HG03439 (cell line): ENCODE measurements at regions not wholly inside any gene's neighbourhood (a gene's known extent, or its start where the extent isn't known, plus 50 kb on each side); places are given as distances from the start of the nearest gene placed in this dataset.
"Not testable (repeated sequence)": the region's sequence is repeated elsewhere in the genome, so short reads cannot be mapped to it uniquely, and the experiment has no call there.

Experiments
- ATAC-seq: cut with Tn5 transposase; IDR thresholded peaks from one replicate; pipeline ENCODE4 v1.9.1; 2021; ENCODE audit warnings: mild to moderate bottlenecking, moderate library complexity; ENCODE audit not compliant: unreplicated experiment

DNA sequence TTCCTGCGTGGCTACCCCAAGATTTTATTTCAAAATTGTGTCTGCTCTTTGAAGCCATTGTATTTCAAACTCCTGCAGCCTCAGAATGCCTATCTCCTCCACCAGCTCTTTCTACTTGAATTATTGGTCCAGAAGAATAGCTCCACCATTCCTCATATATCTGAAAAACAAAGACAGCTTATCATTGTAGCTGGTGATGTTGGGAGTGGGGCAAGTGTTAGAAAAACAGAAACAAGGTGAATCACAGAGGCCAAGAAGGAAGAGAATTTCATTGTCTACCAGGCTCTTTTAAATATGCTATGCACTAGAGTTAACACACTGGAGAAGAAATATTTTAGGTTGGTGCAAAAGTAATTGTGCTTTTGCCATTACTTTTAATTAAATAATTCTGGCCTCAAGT is 307.9 kb upstream of the ROPN1 start:
- no peak for ATAC-seq

DNA sequence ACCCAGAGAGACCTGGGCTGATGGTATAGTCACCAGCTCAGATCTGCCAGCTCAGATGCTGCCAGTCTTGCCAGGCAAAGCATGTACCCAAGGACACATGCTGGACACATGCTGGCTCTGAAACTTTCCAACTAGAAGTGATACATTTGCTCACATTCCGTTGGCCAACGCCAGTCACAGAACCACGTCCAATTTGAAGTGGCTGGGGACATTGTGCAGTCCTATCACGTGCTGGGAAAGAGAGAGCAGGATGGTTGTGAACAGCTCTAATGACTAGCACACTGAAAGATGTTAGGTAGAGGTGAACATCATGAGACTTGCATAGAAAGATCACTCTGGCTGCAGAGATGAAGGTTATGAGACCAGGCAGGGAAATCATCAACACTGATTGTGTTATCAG is 308.5 kb upstream of the ROPN1 start:
- ATAC-seq: no peak

DNA sequence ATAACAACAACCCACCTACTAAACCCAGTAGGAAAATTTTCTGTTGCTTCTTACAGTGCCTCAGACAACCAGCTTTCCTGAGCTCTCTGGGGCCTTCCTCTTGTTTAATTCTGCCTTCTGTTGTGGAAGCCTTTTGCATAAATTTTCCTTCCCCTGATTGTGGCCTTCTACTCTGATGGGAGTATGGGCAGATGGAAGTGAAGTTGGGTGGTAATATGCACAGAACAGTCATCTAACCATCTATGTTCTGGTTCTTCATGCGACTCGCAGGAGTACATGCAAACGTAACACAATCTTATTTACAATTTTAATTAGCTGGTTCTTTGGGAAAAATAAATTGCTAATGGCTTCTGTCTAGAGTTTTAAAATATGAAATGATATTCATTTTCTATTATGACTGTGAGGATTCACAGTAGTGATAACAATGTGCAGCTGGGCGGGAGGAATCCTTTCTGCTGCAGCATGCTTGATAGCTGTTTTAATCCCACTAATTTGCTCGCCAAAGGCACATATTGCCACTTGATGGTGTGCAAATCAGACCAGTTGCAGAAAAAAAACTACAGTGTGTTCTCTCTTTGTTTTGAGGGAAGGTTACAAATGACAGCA is 311.5 kb upstream of the ROPN1 start:
- no peak for ATAC-seq

DNA sequence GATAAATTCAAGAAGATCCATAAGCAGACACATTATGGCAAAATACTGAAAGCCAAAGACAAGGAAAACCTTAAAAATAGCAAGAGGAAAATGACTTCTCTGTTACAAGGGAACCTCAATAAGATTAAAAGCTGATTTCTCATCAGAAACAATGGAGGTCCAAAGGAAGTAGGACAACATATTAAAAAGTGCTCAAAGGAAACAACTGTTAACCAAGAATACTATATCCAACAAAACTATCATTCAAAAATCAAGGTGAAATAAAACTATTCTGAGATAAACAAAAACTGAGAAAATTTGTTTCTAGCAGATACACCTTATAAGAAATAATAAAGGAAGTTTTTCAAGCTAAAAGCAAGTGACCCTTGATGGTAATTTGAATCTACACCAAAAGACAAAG is 314.7 kb upstream of the ROPN1 start:
- no peak for ATAC-seq

DNA sequence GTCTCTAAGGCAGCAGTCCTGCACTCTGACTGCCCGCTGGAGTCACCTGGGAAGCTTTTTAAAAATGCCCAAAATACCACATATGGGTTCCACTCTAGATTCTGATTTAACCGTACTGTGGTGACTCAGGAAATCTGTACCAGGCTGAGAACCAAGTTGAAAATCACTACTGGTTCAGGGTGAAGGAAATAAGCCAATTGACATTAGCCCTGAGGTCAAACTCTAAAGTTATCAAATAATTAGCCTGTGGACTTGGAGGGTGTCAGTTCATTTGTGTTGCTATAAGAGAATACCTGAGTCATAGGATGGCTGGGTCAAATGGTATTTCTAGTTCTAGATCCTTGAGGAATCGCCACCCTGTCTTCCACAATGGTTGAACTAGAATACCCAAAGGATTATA is 321.7 kb upstream of the ROPN1 start:
- no peak for ATAC-seq

DNA sequence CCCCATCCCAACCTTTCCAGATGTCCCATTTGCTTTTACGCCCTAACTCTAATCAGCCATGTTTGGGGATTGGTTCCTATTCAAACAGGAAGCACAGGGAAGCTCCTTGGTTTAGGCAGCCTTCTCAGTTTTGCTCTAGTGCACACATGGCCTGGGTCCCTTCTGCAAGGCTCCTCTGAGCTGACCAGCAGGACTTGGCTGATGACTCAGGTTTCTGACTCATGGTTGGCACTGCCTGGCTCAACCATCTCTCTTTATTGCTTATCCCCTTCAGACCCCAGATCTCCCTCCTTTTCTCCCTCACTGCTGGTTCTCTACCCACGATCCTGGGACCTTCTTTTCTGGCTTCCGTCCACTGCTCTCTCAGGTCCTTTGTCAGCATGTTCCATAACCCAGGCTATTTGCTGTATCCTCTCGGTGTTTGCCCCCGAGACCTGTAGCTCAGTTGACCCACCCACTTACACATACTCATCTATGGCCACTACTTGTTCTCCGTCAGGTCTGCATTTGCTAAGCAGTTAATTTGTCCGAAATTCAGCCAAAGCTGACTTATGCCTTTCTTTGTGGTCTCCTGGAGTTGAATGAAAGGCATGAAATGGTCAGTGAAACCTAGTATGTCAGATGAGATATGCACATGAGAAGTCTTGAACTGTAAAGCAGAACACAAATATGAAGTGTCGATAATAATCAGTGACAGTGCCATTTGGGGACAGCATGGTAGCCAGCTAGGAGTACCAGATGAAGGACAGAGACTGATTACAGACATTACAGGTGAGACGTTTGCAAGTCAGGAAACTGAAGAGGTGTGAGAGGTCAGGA is 323.5 kb upstream of the ROPN1 start:
- ATAC-seq: no peak

DNA sequence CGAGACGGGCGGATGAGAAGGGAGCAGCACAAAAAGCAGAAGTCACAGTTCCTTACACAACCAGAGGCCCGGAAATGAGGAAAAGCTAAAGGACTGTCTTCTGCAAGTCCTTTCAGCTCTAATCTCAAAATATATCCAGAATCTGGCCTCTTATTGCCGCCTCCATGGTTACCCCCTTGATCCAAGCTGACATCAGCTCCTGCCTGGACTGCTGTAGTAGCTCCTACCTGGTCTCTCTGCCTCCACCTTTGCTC is 324.0 kb upstream of the ROPN1 start:
- no peak for ATAC-seq

DNA sequence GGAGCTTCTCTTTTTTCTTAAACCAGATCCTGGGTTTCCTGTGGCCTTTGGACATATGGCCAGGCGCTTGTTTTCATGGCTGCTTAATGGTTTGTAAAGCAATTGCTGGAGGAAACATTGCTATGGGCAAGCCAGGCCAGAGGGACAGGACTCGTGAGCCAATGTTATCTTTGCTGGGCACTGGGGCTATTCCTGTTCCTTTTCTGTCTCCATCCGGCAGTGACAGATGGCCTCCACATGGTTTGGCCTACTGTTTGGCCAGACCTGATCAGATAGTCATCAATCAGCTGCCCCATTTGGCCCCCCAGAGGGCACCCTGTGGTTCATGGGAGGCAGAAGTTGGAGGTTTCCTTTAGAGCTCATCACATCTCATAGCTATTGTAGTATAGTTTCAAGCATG is 326.1 kb upstream of the ROPN1 start:
- no peak for ATAC-seq

DNA sequence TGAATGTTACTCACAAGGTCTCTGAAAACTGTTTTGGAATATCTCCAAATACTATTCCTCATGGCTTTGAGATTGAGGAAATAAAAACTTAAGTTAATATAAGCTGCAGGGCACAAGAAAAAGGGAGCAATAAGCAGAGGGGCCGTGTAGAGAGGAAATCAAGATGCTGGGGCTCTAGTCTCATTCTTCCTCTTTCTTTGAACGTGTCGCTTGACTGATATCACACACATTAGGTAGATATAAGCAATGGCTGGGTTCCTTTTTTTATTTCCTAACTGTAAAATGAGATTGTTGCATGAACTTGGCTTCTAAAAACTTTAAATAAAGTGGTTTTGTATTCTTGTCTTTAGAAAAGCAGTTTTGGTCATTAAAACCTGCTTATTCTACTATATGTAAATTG is 326.7 kb upstream of the ROPN1 start:
- no peak for ATAC-seq

DNA sequence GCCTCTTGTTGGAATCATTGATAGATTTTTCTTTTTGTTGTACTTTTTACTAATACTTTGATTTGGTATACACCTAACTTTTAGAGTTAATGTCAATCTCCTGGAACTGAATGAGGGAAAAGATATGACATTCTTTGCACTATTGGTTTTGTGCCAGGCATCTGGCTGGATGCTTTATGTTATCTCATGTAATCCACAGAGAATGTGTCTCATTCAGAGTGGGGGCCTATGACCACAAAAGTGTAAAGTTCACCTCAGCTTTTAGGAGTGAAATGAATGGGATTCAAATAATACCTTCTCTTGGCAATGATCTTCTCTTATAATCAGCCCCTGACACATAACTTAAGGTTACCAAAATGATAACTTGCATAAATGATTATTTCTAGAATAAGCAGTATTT is 329.1 kb upstream of the ROPN1 start:
- ATAC-seq: no peak

DNA sequence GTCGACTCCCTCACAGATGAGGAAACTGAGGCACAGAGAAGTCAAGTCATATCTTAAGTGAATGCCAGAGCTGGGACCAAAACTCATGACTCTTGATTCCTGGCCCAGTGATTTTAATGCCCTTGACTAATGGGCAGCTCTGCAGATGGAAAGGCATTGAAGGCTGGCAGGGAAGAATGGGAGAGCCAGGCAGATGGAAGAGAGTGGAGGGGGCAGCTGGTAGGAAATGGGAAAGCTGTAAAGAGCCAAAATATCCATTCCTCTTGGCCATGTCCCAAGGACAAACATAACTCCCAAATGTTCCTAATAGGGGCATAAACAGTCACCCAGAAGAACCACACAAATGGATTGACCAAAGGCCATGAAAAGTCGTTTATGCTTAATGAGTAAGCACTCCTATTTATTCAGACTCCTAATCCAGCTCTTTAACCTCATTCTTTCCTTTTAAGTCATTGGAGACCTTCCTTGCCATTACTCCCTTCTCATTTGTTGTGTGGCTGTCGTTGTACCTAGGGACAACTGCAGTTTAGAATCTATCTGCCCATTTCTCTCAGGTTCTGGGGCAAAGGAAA is 330.5 kb upstream of the ROPN1 start:
- no peak for ATAC-seq

DNA sequence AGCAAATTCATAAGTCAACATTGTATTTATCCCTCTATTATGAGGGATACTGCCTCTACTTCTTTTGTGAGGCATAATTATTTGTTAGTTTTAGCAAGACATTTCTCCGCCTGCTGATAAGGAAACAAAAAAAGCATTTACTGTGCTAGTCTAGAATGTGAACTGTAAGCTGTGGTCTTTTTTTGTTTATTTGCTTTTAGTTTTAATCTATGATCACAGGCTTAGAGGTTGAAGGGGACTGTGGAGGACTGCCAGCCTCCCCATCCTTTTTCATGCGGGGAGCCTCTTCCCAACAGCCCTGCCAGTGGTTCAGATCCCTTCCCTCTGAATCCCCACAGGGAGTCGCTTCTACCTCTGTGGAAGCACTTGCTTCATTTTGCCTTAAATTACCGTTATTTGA is 331.0 kb upstream of the ROPN1 start:
- ATAC-seq: no peak

DNA sequence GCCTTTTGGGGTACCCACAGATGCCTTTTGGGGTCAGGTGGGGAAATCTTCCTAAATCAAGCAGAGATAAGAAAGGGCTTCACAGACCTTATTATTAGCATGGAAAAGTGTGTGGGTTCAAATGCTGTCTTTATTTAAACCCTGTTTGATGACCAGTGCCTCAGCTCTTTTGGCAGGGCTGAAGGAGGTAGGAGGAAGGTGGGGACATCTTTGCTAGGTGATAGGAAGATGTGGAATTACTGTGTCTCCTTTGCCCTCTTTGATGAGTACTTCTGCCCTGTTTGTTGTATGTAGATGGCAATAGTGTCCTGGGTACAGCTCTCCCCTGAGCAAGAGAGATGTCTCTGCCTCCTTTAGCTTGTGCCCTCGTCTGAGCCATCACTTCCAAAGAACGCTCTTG is 333.3 kb upstream of the ROPN1 start:
- no peak for ATAC-seq

DNA sequence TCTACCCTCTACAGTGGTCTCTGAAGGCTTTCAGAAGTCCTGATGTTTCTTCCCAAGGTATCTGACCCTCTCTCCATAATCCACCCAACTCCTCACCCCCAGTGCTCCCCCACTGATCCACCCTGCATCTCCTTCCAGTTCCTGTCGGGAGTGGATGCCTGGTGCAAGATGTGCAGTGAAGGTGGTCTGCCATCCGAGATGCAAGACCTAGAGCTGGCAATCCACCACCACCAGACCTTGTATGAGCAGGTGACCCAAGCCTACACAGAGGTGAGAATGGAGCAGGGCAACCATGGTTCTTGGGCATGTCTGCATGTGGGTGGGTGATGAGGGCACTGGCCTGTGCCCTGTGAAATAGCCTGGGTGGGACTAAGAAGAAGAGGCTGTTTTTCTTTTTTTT is 337.8 kb upstream of the ROPN1 start:
- ATAC-seq: no peak

DNA sequence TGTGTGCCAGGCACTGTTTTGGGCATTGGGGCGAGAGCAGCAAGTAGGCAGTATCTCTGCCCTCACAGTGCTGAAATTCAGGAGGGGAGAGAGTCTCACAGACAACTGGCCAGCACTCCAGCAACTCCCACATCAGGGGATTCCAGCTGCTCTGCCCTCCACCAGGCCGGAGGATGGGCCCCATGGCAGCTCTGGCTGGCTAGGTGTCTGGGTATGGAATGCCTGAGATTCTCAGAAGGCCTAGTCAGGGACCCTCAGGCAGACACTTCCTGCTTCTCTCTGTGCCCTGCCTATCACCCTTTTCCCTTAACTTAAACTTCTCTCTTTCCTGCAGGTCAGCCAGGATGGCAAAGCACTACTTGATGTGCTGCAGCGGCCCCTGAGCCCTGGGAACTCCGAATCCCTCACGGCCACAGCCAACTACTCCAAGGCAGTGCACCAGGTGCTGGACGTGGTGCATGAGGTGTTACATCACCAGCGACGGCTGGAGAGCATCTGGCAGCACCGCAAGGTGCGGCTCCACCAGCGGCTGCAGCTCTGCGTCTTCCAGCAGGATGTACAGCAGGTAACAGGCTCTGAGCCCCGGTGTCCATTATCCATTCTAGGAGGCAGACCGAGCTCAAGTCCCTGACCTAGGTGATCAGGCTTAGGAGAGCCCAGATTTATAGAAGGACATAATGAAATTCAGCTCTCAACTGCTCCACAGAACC is 342.2 kb upstream of the ROPN1 start:
- no peak for ATAC-seq

DNA sequence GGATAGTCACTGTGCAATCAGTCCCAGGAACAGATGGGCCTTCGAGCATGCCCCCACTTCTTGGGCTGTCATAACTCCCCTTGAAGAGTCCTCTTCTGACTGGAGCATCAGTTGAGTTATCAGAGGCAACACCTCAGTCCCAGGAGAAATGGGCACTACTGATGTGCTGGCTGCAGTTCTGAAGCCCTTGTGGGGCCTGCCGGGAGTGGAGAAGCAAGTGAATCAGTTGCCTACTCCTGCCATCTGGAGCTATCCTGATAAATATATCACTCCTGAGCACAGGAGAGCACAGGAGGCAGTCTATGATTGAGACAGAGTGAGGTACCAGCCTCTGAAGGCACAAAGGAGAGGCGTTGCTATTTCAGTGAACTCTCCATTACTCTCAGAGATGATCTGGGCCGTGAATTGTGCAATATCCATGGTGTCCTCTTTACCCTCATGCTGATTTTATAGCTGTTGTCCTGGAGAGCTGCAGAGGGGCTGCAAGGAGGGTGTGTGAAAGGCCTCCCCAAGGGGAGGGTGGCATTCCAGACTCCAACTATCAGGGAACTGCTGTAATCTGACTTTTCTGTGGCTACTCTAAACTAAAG is 344.2 kb upstream of the ROPN1 start:
- ATAC-seq: no peak

DNA sequence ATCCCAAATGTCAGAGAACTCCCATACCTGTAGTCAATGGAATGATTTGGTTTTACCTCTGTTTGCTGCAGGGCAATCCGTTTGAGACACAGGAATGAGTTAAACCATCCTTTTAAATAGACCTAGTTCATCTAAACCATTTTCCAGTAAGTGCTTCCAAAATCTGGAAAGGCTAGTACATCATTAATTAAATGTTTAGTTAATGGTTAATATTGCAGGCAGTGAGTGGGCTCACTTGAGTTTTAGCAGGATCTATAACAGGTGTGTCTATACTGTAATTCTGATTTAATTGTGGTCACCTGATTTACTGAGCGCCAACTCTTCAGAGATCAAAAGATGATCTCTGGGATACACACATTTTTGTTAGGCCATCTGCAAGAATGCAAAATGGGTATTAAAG is 353.9 kb upstream of the ROPN1 start:
- no peak for ATAC-seq

DNA sequence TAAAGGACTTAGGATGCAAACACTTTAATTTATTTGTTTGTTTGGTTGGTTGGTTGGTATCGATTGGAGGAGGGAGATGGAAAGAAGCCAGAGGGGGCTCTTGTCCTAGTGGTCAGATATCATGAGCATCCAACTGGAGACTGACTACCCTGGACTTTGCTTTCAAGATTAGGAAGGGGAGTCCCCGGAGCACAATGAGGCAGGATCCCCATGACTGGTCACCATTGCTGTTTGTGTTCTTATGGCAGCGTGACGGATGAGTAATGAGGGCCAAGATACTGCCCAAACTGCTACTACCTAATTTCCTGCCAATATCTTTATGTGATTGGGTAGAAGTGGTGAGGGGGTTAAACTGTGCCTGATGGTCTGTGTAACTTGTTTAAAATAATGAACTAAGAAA is 354.6 kb upstream of the ROPN1 start:
- ATAC-seq: no peak

DNA sequence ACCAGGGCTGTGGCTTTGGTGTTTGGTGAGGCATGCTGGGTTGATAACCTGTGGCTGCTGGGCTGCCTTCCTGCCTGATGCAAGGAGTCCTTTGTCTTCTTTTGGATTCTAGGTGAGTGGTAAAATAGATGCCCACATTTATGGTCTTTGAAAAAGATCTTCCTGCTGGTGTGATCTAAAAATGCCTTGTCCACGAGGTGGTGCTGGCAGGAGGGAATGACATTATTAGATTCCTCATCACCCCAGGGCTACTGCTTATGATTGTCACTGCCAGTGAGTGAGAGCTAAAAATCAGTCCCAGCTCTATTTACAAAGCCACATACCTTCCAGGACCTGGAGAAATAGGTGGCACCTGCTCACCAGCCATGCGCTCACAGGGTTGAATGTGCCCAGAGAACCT is 355.5 kb upstream of the ROPN1 start:
- ATAC-seq: no peak

DNA sequence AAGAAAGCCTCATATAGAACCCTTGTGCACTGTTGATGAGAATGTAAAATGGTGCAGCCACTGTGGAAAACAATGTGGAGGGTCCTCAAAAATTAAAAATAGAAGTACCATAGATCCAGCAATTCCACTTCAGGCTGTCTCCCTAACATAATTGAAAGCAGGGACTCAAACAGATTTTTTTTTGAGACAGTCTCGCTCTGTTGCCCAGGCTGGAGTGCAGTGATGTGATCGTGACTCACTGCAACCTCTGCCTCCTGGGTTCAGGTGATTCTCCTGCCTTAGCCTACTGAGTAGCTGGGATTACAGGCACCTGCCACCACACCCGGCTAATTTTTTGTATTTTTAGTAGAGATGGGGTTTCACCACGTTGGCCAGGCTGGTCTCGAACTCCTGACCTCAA is 356.6 kb upstream of the ROPN1 start:
- ATAC-seq: not testable (repeated sequence)

DNA sequence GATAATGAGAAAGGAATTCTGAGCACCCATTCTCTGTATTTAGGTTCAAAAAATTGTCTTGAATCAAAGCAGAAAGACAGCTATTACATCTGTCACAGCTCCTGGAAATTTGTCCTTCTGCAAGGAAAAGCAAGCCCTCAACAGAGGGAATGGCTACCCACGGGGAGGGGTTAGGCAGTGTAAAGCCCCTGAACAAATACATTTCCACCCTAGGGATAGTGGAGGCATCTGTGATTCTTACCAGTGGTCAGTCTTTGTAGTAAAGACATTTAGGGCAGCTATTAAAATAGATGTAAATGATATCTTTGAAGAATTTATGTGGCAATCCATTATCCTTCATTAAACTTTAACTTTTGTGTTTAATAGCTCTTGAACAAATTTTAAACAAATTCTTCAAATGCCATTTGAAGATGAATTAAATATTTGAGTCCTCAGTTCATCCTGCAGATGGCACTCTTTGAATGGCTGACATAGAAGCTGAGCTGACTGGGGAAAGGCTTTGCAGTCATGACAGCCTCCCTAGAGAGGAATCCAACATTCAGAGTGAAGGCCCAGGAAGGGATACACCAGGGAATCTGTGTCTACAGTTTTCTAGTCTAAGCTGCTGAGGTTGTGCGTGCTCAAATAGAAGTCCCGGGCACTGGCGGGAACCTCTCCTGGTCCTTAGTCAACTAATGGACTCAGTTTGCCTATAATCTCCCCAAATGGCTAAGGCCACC is 359.7 kb upstream of the ROPN1 start:
- no peak for ATAC-seq
